Renal pelvis (tissue), 1 donor: ENCODE measurements at regions not wholly inside any gene's neighbourhood (a gene's known extent, or its start where the extent isn't known, plus 50 kb on each side); places are given as distances from the start of the nearest gene placed in this dataset.

Experiments used
- DNase-seq: peaks from one replicate; pipeline ENCODE4 v3.0.0-alpha.2; 2013

DNA sequence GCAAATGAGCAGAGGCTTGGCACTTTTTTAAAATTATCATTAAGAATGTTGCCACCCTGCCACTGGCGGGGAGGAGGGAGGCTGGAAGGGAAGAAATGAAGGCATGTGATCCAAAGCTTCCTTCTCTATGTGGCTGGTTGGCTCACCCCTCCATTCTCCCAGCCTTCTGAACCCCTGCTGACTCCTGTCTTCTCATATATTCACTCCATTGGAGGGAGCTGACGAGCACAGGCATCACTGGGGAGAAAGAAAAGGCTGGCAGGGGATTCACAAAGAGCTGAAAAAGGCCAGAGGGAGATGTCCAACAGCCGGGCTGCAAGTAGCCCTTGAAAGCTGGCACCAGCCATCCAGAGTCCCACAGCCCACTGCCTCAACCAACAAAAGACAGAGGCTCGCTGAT, 495.6 kb downstream of the BCOR start:
- no peak for DNase-seq

DNA sequence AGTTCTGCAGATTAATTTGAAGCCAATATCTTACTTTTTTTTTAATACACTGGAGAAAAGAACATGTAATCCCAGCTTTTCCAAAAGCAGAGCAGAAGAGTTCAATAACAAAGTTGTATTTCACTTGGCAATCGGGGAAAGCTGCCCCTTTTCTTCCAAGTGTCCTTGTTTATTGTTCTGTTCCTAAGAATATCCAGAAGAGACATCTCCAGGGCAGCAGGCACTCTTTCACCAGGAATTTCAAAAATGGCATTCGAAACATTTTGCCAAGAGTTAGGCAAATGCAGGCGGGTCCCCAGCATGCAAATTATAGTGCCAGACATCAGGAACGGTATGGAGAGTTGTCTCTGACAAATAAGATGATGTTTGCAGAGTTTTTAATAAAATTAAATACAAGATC, 494.5 kb downstream of the BCOR start:
- no peak for DNase-seq

DNA sequence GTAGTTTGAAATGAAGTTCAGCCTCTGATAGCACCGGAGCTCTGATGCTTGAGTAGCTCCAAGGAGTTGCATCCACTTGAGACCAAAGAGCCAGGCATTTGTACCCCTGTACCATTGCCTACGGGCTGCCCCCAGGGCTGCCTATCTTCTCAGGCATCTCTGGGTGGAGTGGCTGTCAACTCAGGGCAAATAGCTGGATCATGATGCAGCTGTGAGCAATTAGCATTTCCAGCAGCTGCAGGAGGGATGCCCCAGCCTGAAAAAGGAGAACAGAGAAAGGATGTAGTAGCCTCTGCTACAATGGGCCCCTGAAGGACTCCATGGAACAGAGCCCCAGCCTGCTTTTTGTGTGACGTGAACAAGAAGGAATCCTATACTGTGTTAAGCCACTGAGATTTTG, 492.6 kb downstream of the BCOR start:
- DNase-seq = no peak

DNA sequence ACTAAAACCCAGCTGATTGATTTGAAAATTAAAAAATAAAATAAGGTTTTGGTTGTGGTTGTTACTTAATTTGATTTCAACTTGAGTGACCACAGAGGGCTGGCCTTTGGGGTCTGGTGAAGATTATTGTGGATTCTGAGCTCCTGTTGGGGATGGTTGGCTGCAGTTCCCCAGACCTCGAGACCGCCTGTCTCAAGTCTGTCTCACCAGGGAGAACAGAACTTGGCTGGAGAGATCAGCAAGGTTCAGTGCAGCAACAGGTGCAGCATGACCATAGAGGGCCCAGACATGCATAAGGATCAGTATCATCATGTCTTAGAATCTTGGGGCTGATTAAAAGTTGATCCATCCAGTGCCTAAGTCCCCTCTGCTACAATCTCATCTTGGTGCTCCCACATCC, 491.9 kb downstream of the BCOR start:
- no peak for DNase-seq

DNA sequence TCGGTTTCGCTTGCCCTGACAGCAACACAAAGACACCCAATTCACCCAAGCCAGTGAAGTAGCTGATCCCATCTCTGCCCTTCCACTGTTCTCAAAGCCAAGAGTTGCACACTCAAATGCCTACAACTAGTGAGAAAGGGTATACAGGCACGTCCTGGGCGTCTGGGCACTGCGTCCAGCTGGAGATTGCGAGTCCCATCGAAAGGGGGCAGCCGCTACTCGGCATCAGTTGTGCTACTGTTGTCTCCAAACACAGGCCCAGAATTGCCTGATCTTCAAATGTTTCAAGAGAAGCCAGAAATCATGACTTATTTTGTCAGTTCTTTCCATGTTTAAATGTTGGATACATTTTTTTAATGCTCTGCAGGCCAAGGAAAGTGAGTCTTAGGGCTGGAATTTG, 487.8 kb downstream of the BCOR start:
- DNase-seq = no peak

DNA sequence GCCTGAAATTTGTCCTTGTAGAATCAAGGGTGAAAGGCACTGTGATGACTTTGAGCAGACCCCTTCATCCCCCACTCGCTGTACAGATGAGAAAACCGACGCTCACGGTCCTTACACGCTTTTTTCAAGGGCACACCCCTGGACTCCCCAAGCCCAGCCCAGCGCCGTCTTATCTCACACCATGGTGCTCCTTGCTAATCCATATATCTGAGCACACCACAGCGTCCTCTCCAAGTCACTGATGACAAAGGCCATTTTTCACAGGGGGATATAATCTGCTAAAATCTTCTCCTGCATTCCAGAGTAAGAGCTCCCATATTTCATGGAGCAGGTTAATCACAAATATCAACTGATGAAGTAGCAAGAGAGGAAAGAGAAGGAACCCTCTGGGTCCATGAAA, 486.3 kb downstream of the BCOR start:
- DNase-seq = no peak

DNA sequence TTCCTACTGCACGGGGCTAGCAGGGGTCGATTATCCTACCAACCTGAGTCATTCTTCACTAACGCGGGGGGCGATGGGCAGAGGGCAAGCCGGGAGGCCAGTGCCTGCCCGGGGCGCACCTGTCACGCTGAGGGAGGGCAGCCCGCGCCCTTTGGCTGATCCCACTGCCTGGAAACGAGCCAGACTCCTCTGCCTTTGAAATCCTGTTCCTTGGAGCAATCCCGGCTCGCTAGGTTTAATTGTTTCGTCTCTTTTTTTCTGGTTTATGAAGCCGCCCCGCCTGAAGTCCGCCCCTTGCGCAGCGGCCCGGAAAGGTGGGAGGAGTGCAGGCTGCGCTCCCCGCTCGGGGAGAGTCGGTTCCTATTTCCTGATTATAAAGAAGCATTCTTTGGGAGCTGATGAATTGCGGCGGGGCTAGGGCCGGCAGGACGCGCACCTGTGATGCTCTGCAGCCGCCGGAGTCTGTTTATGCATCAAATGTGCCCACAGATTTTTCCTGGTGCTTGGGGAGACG, 484.2 kb downstream of the BCOR start:
- peak; percentile 80 for DNase-seq

DNA sequence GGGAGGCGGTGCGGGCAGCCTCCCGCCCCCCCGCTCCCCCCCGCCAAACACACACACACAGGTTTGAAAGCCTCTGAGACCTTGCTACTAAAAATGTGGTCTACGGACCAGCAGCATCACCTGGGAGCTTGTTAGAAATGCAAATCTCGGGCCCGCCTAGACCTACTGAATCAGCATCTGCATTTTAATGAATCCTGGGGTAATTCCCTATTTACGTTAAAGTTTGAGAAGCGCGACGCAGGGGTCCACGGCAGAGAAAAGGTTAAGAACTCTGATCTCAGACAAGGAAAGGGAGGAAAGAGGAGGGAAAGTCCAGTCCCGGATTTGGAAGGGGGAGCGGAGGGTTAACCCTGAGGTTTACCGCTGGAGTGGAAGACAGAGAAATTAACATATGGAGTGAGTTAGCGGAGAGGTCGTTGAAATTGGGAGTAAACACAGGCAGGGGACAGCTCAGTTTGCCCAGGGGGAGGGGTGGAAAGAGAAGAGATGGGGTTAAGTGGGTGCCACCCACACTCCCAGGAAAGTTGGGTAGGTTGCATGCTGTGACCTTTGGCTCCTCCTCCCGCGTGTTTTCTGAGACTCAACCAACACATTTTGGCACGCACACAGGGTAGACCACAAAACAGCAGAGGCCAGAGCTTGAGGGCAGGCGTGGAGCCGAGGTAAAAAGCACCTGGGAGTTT, 483.6 kb downstream of the BCOR start:
- no peak for DNase-seq

DNA sequence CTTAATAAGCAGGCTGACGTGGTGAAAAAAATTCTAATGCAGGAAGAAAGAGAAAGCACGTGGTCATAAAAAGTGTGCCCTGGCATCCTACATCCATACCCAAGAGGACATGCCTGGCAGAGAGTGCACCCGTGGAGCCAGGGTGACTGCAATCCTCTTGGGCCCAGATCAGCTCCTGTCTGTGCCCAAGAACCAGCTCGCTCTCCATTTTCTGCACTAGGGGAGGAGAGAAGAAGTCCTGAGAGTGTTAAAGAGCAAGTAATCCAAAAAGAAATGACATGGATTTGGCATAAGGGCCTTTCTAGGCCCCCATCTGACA, 483.1 kb downstream of the BCOR start:
- DNase-seq = no peak

DNA sequence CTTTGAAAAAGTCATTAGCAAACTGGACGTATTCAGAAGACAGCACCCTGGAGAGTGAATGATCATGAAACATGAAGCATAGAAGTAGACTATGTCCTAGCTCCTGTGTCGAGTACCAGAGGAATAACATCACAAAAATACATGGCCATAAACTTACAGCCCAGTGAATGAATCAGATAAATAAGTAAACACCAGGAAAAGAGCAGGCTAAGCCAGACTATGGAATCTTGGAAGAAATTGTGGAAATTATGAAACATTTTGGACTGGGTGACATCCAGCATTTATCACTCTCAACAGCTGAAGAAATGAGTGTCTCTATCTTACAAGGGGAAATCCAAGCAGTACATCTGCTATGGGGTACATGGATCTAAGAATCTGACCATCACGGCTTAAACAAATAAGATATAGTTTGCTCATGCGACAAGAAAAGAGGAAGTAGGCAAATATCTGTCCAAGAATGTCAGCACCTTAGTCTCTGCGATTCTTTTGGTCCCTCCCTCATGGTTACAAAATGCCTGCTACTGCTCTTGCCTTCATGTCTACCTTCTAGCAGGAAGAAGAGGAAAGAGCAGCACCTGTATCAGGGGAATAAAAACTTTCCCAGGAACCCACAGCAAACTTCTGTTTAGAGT, 481.5 kb downstream of the BCOR start:
- DNase-seq = no peak

DNA sequence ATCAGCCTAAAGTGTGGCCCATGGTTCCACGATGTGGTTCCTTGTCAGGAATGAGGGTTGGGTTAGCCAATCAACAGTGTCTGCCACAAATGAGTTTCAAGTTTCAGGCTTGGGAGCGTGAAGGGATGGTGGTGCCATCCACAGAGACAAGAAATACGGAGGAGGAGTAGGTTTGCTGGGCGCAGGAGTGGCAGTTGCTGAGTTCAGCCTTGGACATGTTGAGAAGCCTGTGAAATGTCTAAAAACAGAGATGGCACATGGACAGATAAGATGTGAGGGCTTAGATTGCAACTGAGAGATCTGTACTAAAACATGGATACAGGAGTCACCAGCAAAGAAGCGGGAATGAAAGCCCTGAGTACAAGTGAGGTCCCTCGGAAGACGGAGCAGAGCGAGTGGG, 481.0 kb downstream of the BCOR start:
- no peak for DNase-seq

DNA sequence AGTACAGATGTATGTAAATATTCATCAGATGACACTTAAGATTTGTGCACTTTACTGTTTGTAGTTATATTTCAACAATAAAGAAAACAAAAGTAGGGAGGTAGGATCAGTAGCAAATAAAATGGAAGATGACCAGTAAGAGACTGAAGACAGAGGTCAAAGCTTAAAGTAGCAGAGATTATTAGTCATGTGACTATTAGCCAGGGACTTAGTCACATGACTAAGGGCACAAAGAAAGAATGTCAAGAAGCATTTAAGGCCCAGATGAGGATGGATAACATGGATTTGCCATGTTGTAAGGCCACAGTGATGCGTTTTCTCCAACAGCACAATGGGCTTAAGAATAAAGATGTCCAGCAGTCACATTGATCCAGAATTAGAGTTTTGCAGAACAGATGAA, 479.6 kb downstream of the BCOR start:
- DNase-seq = no peak

DNA sequence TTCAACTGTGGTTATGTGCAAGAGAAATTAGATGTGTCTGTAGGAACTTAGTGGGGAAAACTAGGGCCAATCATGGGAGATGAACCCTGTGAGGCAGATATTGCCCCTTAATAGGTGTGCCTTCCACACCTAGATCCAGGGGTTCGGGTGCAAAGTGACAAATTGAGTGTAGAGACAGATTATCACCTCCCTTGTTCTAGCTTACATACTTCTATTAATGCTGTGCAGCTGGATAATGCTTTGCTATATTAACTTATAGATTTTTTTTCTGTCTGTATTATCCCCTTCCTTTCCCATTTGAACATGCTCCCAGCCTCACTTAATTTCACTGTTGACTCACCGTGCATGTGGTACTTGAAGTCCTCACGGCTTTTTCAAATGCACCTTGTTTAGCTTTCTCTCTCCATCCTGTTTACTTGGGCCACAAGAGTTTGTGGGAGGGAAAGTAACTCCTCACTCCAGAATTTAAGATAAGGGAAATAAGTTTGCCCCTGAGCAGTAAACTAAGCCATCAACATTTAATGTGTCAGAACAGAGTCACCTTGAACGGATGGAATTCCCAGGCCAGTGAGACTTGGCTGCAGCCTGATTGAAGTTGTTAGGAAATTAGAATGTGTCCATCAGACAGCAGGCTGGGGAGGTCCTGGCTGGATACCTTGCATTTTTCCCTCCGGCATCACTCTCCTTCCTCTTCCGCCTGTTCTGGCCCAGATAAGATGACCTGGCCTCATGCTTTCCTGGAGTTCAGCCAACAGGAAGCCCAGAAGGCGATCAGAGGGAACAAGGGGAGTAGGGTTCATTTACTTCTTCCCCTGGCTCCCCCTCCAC, 478.4 kb downstream of the BCOR start:
- DNase-seq = no peak

DNA sequence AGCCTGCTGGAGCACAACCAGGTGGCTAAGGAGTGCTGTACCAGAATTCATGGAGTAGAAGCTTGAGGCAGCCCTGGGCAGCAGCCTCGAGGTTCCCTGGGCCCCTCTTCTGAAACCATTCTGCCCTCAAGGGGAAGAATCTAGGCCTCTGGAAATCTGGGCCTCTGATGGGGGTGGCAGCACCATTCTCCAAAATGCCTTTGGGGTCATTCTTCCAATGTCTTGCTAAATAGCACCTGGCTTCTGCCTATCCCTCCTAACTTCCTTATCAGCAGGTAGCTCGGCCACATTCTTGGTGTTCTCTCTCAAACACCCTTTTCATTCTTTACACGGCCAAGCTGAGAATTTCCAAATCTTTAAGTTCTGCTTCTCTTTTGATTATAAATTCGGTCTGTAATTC, 473.6 kb downstream of the BCOR start:
- no peak for DNase-seq

DNA sequence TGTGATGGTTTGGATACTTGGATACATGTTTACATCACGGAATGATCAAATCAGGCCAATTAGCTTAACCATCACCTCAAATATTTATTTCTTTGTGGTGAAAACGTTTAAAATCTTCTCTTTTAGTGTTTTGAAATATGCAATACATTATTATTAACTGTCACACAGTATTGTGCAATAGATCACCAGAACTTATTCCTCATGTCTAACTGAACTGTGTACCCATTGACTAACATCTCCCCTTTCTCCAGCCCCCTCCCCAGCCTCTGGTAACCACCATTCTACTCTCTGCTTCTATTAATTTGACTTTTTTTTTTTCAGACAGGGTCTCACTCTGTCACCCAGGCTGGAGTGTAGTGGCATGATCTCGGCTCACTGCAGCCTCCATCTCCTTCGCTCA, 471.9 kb downstream of the BCOR start:
- DNase-seq = no peak

DNA sequence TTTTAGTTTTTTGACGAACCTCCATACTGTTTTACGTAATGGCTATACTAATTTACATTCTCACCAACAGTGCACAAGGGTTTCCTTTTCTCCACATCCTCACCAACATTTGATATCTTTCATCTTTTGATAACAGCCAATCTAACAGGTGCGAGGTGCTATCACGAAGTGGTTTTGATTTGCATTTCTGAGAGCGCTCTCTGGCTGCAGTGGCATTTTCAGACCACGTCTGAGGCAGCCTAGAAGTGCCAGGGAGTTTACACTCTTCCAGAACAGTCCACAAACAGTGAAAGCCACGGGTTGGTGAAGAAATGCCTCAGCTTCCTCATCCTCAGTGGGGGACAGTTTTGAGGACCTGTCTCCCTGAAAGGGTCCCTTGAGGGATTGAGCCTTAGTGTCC, 471.0 kb downstream of the BCOR start:
- DNase-seq = no peak

DNA sequence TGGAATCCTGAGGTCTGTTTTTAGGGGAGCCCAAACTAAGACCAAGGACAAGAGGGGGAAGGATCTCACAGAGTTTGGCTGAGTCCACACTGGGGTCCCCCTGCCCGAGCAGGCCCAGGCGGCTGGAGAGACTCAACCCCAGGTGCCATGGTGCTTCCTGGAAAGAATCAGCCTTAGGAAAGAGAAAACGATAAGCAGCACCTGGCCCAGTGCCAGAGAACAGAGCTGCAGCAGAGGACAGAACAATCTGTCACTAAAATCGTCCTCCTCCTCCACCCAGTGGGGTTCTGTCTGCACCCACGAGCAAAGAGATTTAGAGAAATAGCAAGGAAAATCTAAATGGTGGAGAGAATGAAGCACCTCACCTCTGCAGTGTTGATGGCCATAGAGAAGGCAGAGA, 470.5 kb downstream of the BCOR start:
- no peak for DNase-seq

DNA sequence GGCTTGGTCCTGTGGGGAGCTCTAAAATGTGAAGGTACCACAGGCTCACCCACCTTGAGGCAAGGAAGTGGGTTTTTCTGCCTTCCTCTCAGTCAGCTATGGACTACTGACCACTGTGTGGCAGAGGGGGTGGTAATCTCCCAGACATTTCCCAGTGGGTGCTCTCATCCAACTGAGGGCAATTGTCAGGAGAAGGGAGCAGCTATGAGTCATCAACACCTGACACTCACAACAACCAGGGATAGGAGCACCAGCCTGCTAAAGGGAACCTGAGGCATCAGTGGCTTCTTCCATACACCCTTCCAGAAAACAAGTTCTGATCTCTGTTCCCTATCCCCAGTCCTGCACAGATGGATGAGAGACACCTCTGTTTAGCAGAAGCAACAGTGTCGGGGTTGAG, 468.8 kb downstream of the BCOR start:
- no peak for DNase-seq

DNA sequence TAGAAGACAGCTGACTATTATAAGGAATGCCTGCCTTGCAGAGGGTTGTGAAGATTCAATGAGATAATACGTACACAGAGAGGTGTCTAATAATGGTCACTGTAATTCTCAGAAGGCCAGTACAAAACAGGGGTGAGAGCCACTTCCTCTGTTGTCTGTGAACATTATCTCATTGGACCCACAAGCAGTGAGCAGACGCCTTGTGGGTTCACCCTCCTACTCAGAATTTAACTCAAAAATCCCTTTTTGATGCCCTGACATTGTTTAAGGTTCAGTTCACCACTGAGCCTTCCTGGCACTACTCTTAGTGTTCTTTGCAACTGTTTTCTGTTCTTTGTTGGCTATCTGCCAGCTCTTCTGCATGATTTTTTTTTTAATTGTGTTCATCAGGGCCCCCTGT, 467.4 kb downstream of the BCOR start:
- DNase-seq = no peak

DNA sequence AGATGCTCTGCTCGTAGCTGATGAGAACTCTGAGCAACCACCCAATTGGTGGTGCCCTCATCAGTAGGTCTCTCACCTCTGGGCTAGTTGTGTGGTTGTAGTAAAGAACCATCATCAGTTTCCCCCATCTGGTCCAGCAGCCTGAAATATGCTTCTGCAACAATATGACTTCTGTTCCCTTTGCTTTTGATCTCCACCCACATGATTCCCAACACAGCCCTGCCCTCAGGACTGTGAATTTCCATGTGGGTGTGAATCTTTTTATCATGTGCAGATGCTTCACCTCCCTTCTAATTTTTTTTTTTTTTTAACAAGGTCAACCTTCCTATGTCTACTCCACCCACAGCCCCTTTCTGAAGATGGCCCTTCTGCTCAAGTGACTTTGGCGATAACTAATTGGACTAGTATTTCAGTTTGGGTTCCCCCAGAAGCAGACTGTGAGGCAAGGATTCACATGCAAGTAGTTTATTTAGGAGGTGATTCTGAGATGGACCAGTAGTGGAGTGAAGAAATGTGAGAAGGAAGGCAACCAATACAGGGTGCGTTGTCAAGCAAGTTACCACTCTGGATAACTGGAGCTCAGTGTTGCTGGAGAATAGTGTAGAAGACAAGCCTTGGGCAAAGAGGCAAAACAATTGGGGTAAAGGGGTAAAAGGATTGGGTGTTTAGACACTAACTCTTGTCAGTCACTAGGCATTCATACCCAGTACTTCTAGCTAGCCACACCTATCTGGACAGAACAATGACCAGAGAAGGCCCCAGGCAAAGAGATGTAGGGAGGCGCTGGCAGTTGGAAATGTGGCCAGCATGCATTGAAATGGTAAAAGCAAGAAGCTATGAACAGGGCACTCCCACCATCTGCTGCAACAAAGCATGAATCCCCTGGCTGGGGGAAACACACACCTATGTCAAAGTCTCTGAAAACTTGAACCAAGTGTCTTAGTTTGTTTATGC, 466.2 kb downstream of the BCOR start:
- DNase-seq = no peak

DNA sequence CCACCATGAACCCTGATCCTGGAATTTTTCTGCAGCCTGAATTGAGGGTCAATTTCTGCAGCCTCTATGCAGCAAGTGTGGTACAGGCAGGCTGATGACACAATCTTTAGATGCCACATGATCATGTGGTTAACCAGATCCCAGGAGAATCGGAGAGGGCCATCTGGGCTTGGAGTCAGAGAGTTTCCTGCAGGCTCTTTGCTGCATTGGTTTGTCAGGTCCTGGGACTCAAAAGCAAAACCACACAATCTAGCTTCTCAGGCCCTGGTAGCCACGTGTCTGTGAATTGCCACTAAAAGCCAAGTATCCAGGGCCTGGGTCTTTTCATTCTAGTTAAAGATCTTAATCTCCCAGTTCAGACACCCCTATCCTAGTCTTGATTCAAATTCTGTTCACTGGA, 464.5 kb downstream of the BCOR start:
- no peak for DNase-seq

DNA sequence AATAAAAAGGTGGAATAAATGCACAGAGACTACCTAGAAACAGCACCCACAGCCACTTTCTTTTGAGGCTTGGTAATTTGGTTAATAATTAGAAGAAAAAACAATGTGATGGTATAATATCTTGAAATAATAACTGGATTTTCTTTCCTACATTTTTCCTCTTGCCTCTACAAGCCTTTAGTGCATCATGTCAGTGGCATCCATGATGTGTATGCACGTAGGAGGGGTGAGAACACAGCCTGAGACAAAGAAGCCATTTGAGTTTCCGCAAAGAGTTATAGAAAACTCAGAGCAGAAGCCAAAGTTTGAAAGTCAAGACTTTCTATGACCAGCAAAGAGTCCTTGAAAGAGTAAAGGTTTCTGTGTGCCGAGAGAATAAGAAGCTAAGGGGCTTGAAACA, 461.3 kb downstream of the BCOR start:
- no peak for DNase-seq
